Heart right ventricle (tissue), 16 donors: ENCODE measurements at regions not wholly inside any gene's neighbourhood (a gene's known extent, or its start where the extent isn't known, plus 50 kb on each side); places are given as distances from the start of the nearest gene placed in this dataset.
A peak's percentile ranks its signal among the peaks of the same experiment; 100 is the strongest.

Experiments
- ATAC-seq, 8 donors: fragments of 200-7000 bp; cut with Tn5 transposase; one replicate each; pipeline ENCODE4 v1.9.1; 2020; ENCODE audit warnings: mild to moderate bottlenecking in 8 of 8, moderate library complexity in 8 of 8, moderate number of reproducible peaks in 1 of 8
- DNase-seq, 2 donors: peaks; one replicate each; pipeline ENCODE4 v3.0.0-alpha.2; 2020
- H3K27ac ChIP-seq, 10 donors: fragments of 200-600 bp; sonication (generic) in 2 of 10; one replicate each; pipeline versions ENCODE4 v1.5.0 to v1.8.0; 2020 to 2022; ENCODE audit warnings: mild to moderate bottlenecking in 3 of 10
- H3K27me3 ChIP-seq, 7 donors: fragments of 200-600 bp; one replicate each; pipeline ENCODE4 v1.8.0; 2021 to 2022; ENCODE audit warnings: mild to moderate bottlenecking in 2 of 7
- H3K36me3 ChIP-seq, 9 donors: fragments of 200-600 bp; sonication (generic) in 1 of 9; one replicate each; pipeline versions ENCODE4 v1.5.0 to v1.8.0; 2020 to 2022; ENCODE audit warnings: mild to moderate bottlenecking in 2 of 9
- H3K4me1 ChIP-seq, 9 donors: fragments of 200-600 bp; sonication (generic) in 1 of 9; one replicate each; pipeline versions ENCODE4 v1.5.0 to v1.8.0; 2020 to 2022; ENCODE audit warnings: mild to moderate bottlenecking in 4 of 9
- H3K4me3 ChIP-seq, 10 donors: fragments of 200-600 bp; sonication (generic) in 2 of 10; one replicate each; pipeline versions ENCODE4 v1.5.0 to v1.8.0; 2020 to 2022; ENCODE audit warnings: mild to moderate bottlenecking in 7 of 10, moderate library complexity in 2 of 10
- H3K9me3 ChIP-seq, 11 donors: fragments of 200-600 bp in 10 of 11; sonication (generic) in 2 of 11; one replicate each; pipeline versions ENCODE4 v1.5.0 to v1.8.0; 2013 to 2022; ENCODE audit warnings: mild to moderate bottlenecking in 2 of 11, control low read depth in 1 of 11, moderate library complexity in 1 of 11
- CTCF ChIP-seq, 9 donors: fragments of 200-600 bp; sonication (generic) in 2 of 9; IDR thresholded peaks; one replicate each; pipeline versions ENCODE4 v1.5.0 to v1.8.0; 2021 to 2022; ENCODE audit warnings: antibody characterized with exemption in 9 of 9, mild to moderate bottlenecking in 5 of 9, moderate library complexity in 1 of 9
- WGBS, 2 donors: extraction: QIAGEN DNeasy Blood & Tissue Kit; methylation state at CpG; one replicate each; pipeline ENCODE4 v1.1.7; 2013; ENCODE audit warnings: inconsistent platforms in 1 of 2; 5-methylcytosine and 5-hydroxymethylcytosine counted together
- intact Hi-C, 10 donors: fragments of 100-400 bp; cut with DNase I; formaldehyde crosslinking; loops; one replicate each; pipeline versions ENCODE4 v1.11.1 to v1.14.2; 2022
- donor health status: Arrhythmogenic right ventricular cardiomyopathy.
- donor health status: ischemic (EF 13 %, LVEDD 7.1; RV severe dilation, severe dysfunction).
- donor health status: healthy with polysubstance abuse.
- donor health status: DM: no; HTN: yes; CAD: no.
- donor health status: DM: no; HTN: no; CAD: no.
- donor health status: ischemic (EF 25% LVEDD 6.9; RV normal size, moderate dysfunction).
- donor health status: ischemic (EF 25% LVEDD 5.7; RV mildly dilated, moderate dysfunction).
- donor health status: healthy.
- donor health status: DM: yes; HTN: yes; CAD: no.
- donor health status: Ischemic cardiomyopathy.
- donor health status: ischemic (EF 35%, LVEDD 5.7; RV mildly dilated, moderate dysfunction).
- donor health status: nonischemic (EF 11% LVEDD 7.7; RV severe dilation, severe dysfunction).
- donor health status: DM: yes; HTN: yes; CAD: no.
- donor health status: PGD.
- donor health status: ischemic (EF 29% LVEDD 5.4; RV normal size, mild dysfunction).
- donor health status: nonischemic (EF 23%, LVEDD 6.1; RV moderate dilation, normal function).

GRCh38 chr7:18132811-18133210 lies 105.2 kb upstream of the PRPS1L1 start:
- DNase-seq: no peak
- Histone ChIP-seq H3K4me1 (peaks cover 0 to 17% (median 0%) of the 10 kb centered on the region in 9 donors), H3K4me3 (no peak overlapping the region), H3K9me3 (no peaks in the 10 kb centered on the region), H3K27ac (no peak overlapping the region), H3K27me3 (no peaks in the 10 kb centered on the region), H3K36me3 (no peaks in the 10 kb centered on the region)
- no peak for ATAC-seq
- TF ChIP-seq CTCF (IDR thresholded peaks at IDR 0.05): no peak
- intact Hi-C loops: no loop called here

GRCh38 chr7:18133921-18134320 lies 106.3 kb upstream of the PRPS1L1 start:
- WGBS, 2 donors: 78 to 80% methylated on average over 3 of the region's 3 CpGs
- TF ChIP-seq CTCF (IDR thresholded peaks at IDR 0.05): no peak
- intact Hi-C loops: no loop called here
- Histone ChIP-seq H3K36me3 (no peaks in the 10 kb centered on the region), H3K4me3 (no peak overlapping the region), H3K9me3 (no peaks in the 10 kb centered on the region), H3K4me1 (peaks cover 0 to 17% (median 0%) of the 10 kb centered on the region in 9 donors), H3K27ac (no peak overlapping the region), H3K27me3 (no peaks in the 10 kb centered on the region)
- DNase-seq (no peak), ATAC-seq (peak in 2 of 8 donors; percentile 64 to 67)

- TF ChIP-seq CTCF (IDR thresholded peaks at IDR 0.05): no peak
- no peak for ATAC-seq
- no peaks in the 10 kb centered on the region for H3K9me3 ChIP-seq
Measured at GRCh38 chr7:18140943-18141342, 113.3 kb upstream of the PRPS1L1 start.

DNA sequence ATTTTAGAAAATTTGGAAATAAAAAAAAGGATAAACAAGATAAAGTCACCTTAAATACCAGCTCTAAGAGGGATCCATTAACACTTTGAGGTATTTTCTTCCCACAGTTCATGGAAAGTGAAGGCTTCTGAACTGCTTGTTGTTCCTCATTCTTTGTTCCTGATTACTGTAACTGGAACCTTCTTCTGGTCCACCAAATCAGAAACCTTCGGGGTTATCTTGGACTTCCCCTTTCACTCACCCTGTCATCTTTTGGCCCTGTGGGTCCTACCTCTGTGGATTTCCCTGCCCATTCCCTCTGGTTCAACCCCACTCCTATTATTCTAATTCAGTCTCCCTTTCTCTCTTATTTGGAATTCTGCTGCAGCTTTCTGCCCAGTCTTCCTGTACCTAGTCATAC lies 116.5 kb upstream of the PRPS1L1 start:
- intact Hi-C loops: no loop called here

More at GRCh38 chr7:18140943-18141342, 113.3 kb upstream of the PRPS1L1 start:
- DNase-seq: no peak
- Histone ChIP-seq H3K27ac (no peak overlapping the region), H3K4me1 (peaks cover 0 to 5% (median 0%) of the 10 kb centered on the region in 9 donors), H3K36me3 (no peaks in the 10 kb centered on the region), H3K27me3 (no peaks in the 10 kb centered on the region), H3K4me3 (no peak overlapping the region)
- intact Hi-C loops: no loop called here

More for the DNA sequence above, 116.5 kb upstream of the PRPS1L1 start:
- no peak for TF ChIP-seq CTCF (IDR thresholded peaks at IDR 0.05)
- 73 to 78% methylated on average over 1 of the region's 1 CpG for WGBS, 2 donors
- ATAC-seq (peak in 3 of 8 donors; percentile 24 to 63 (median 44)), DNase-seq (no peak)
- Histone ChIP-seq H3K4me3 (no peak overlapping the region), H3K4me1 (peaks cover 0 to 5% (median 0%) of the 10 kb centered on the region in 9 donors), H3K9me3 (no peaks in the 10 kb centered on the region), H3K27me3 (no peaks in the 10 kb centered on the region), H3K36me3 (no peaks in the 10 kb centered on the region), H3K27ac (no peak overlapping the region)
